Common myeloid progenitor, CD34-positive (primary cell): ENCODE measurements at regions not wholly inside any gene's neighbourhood (a gene's known extent, or its start where the extent isn't known, plus 50 kb on each side); places are given as distances from the start of the nearest gene placed in this dataset.
A peak's percentile ranks its signal among the peaks of the same experiment; 100 is the strongest.

ENCODE experiments used
- CTCF ChIA-PET: fragments of 350-600 bp; sonication (Branson Sonifier 250); formaldehyde crosslinking; loops from one replicate; lab custom pipeline; 2021; ENCODE audit warnings: antibody characterized with exemption; lab: Charles Lee
- POLR2A ChIA-PET: fragments of 350-600 bp; sonication (Branson Sonifier 250); formaldehyde crosslinking; loops from one replicate; lab custom pipeline; 2021; ENCODE audit warnings: antibody characterized with exemption; lab: Charles Lee
- DNase-seq, 3 donors: peaks; one replicate each; pipeline versions ENCODE4 v3.0.0 to v3.0.0-alpha.2; 2013
- H3K27ac ChIP-seq, 2 experiments: 1 replicate in 1 of 2; 2 replicates in 1 of 2; pipeline ENCODE4 v1.7.0; 2013; ENCODE audit warnings: inconsistent platforms in 2 of 2, low read length in 2 of 2, mild to moderate bottlenecking in 2 of 2, low read depth in 1 of 2, moderate library complexity in 1 of 2; ENCODE audit not compliant: severe bottlenecking in 2 of 2, insufficient read depth in 1 of 2, poor library complexity in 1 of 2
- H3K27me3 ChIP-seq, 5 experiments: replicated peaks in 2 of 5; 1 replicate in 3 of 5; 2 replicates in 2 of 5; pipeline versions ENCODE4 v1.6.1 to v1.7.0; 2013; ENCODE audit warnings: low read length in 4 of 5, mild to moderate bottlenecking in 2 of 5, moderate library complexity in 2 of 5, inconsistent platforms in 1 of 5; ENCODE audit not compliant: insufficient read depth in 5 of 5, control insufficient read depth in 4 of 5
- H3K36me3 ChIP-seq, 4 experiments: 1 replicate in 2 of 4; 2 replicates in 2 of 4; pipeline versions ENCODE4 v1.6.1 to v1.7.0; 2013; ENCODE audit warnings: low read length in 3 of 4, control low read depth in 1 of 4, mild to moderate bottlenecking in 1 of 4; ENCODE audit not compliant: control insufficient read depth in 4 of 4, insufficient read depth in 4 of 4
- H3K4me1 ChIP-seq, 4 experiments: 1 replicate in 3 of 4; 2 replicates in 1 of 4; pipeline versions ENCODE4 v1.6.1 to v1.7.1; 2013; ENCODE audit warnings: low read length in 3 of 4, mild to moderate bottlenecking in 3 of 4, control low read depth in 1 of 4, inconsistent platforms in 1 of 4, moderate library complexity in 1 of 4; ENCODE audit not compliant: control insufficient read depth in 4 of 4, insufficient read depth in 4 of 4; ENCODE audit errors: control extremely low read depth in 1 of 4
- H3K4me3 ChIP-seq, 7 experiments: 1 replicate in 4 of 7; 2 replicates in 3 of 7; pipeline versions ENCODE4 v1.5.1 to v1.7.0; 2013; ENCODE audit warnings: mild to moderate bottlenecking in 7 of 7, low read length in 6 of 7, moderate library complexity in 6 of 7, inconsistent platforms in 2 of 7, low read depth in 2 of 7, control low read depth in 1 of 7; ENCODE audit not compliant: insufficient read depth in 4 of 7, control insufficient read depth in 1 of 7; ENCODE audit errors: extremely low read depth in 1 of 7
- H3K9me3 ChIP-seq, 5 experiments: 1 replicate in 4 of 5; 2 replicates in 1 of 5; pipeline versions ENCODE4 v1.6.1 to v1.7.1; 2013; ENCODE audit warnings: low read length in 4 of 5, mild to moderate bottlenecking in 2 of 5, inconsistent platforms in 1 of 5, low read depth in 1 of 5, moderate library complexity in 1 of 5; ENCODE audit not compliant: control insufficient read depth in 4 of 5, insufficient read depth in 2 of 5; ENCODE audit errors: control extremely low read depth in 1 of 5
- WGBS: methylation state at CpG from one replicate; pipeline ENCODE4 v1.1.5; 2013; ENCODE audit not compliant: insufficient coverage; 5-methylcytosine and 5-hydroxymethylcytosine counted together

- Histone ChIP-seq H3K4me1 (peaks cover 0 to 7% (median 0%) of the 10 kb centered on the region in 4 experiments), H3K9me3 (peaks cover 0 to 15% (median 0%) of the 10 kb centered on the region in 5 experiments), H3K36me3 (no peaks in the 10 kb centered on the region), H3K27me3 (no peaks in the 10 kb centered on the region), H3K27ac (no peak overlapping the region), H3K4me3 (no peak overlapping the region)
- no peak for DNase-seq
- WGBS = 93% methylated on average over 7 of the region's 7 CpGs
- CTCF ChIA-PET = no interaction called here
- POLR2A ChIA-PET = no interaction called here
These were observed 248.6 kb downstream of the IRX1 start for GRCh38 chr5:3844266-3844665.

DNA sequence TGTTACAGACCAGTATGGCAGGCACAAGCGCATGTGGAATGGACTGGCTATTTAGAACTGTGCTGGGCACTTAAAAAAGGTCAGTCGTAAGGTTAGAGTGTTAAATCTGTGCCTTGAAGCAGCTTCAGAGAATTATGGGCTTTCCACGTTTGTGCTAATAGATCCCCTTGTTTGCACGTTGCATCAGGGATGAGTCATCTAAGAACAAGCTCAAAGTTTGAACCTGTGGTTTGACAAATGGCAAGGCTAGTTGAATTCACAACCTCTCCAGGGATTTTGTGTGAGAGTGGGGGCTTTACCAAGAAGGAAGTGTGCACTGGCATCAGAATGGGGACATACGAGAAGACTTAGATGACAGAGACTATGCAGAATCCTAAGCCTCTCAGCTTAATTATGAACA, 249.6 kb downstream of the IRX1 start:
- H3K27ac ChIP-seq = no peak overlapping the region
- no peaks in the 10 kb centered on the region for H3K27me3 ChIP-seq
- no peaks in the 10 kb centered on the region for H3K36me3 ChIP-seq
- POLR2A ChIA-PET = interaction anchor here (0.6 kb wide), 1 partner anchor 279 kb away, joined by 3 read pairs; no protein-coding TSS in a partner anchor
- H3K4me1 ChIP-seq = no peaks in the 10 kb centered on the region
- no peak overlapping the region for H3K4me3 ChIP-seq
- H3K9me3 ChIP-seq = peaks cover 0 to 15% (median 0%) of the 10 kb centered on the region in 5 experiments
- 85% methylated on average over 5 of the region's 5 CpGs for WGBS
- DNase-seq = no peak
- CTCF ChIA-PET = no interaction called here

GRCh38 chr5:3852161-3852916, 256.7 kb downstream of the IRX1 start:
- WGBS = 89% methylated on average over 8 of the region's 13 CpGs
- CTCF ChIA-PET = no interaction called here
- no peaks in the 10 kb centered on the region for H3K36me3 ChIP-seq
- POLR2A ChIA-PET = no interaction called here
- H3K27me3 ChIP-seq = no peaks in the 10 kb centered on the region
- no peak overlapping the region for H3K27ac ChIP-seq
- H3K4me3 ChIP-seq = no peak overlapping the region
- no peak for DNase-seq
- H3K9me3 ChIP-seq = no peaks in the 10 kb centered on the region
- peaks cover 0 to 2% (median 0%) of the 10 kb centered on the region in 4 experiments for H3K4me1 ChIP-seq

- Histone ChIP-seq H3K4me3 (no peak overlapping the region), H3K27ac (no peak overlapping the region), H3K27me3 (no peaks in the 10 kb centered on the region), H3K9me3 (no peaks in the 10 kb centered on the region), H3K4me1 (peaks cover 0 to 11% (median 6%) of the 10 kb centered on the region in 4 experiments), H3K36me3 (no peaks in the 10 kb centered on the region)
- 100% methylated on average over 3 of the region's 11 CpGs for WGBS
- ChIA-PET POLR2A (no interaction called here), CTCF (no interaction called here)
- no peak for DNase-seq
These were observed 257.7 kb downstream of the IRX1 start for GRCh38 chr5:3853362-3853761.

- H3K4me1 ChIP-seq = peaks cover 0 to 18% (median 7%) of the 10 kb centered on the region in 4 experiments
- CTCF ChIA-PET = no interaction called here
- POLR2A ChIA-PET = no interaction called here
- 93% methylated on average over 22 of the region's 30 CpGs for WGBS
- H3K9me3 ChIP-seq = no peaks in the 10 kb centered on the region
- DNase-seq = no peak
- H3K4me3 ChIP-seq = no peak overlapping the region
- H3K27ac ChIP-seq = no peak overlapping the region
- H3K27me3 ChIP-seq = no peaks in the 10 kb centered on the region
- H3K36me3 ChIP-seq = no peaks in the 10 kb centered on the region
These were observed 258.7 kb downstream of the IRX1 start for GRCh38 chr5:3854188-3854821.

GRCh38 chr5:3856036-3856435, 260.4 kb downstream of the IRX1 start:
- H3K27ac ChIP-seq = no peak overlapping the region
- no peaks in the 10 kb centered on the region for H3K9me3 ChIP-seq
- WGBS = 100% methylated on average over 5 of the region's 6 CpGs
- ChIA-PET CTCF (no interaction called here), POLR2A (no interaction called here)
- no peak for DNase-seq
- H3K27me3 ChIP-seq = no peaks in the 10 kb centered on the region
- H3K4me1 ChIP-seq = peaks cover 0 to 18% (median 7%) of the 10 kb centered on the region in 4 experiments
- no peaks in the 10 kb centered on the region for H3K36me3 ChIP-seq
- H3K4me3 ChIP-seq = no peak overlapping the region

DNA sequence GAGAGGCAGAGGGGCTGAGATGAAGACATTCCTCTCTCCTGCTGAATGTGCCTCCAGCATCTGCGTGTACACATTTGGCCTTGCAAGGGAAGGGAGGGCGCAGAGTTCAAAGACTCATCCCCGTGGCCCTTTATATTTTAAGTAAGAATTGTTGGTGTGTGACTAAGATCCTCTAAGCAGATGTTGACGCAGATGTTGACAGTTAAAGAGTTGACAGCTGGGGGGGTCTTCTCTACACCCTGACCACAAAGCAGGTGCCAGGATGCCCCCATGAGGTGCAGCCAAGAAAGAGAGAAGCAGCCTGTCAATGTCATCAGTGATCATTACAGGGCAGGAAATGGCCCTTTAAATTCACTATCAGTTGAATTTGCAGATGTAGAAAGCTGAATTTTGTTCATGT, 262.9 kb downstream of the IRX1 start:
- Histone ChIP-seq H3K27ac (no peak overlapping the region), H3K36me3 (no peaks in the 10 kb centered on the region), H3K27me3 (no peaks in the 10 kb centered on the region), H3K4me1 (peaks cover 0 to 18% (median 7%) of the 10 kb centered on the region in 4 experiments), H3K4me3 (no peak overlapping the region), H3K9me3 (peaks cover 0 to 7% (median 0%) of the 10 kb centered on the region in 5 experiments)
- ChIA-PET POLR2A (no interaction called here), CTCF (interaction anchor here (1.1 to 1.2 kb wide), 3 partner anchors 13 to 31 kb away, joined by 3 to 4 read pairs (median 3); no protein-coding TSS in a partner anchor)
- DNase-seq = peak; percentile 30 to 87 (median 81)
- WGBS = 0% methylated on average over 2 of the region's 4 CpGs
